Neural crest cell (in vitro differentiated cells): ENCODE measurements at regions not wholly inside any gene's neighbourhood (a gene's known extent, or its start where the extent isn't known, plus 50 kb on each side); places are given as distances from the start of the nearest gene placed in this dataset.

ENCODE experiments used
- DNase-seq: peaks from one replicate; pipeline ENCODE4 v3.0.0; 2021; ENCODE audit warnings: low read depth, mixed read lengths, low spot score
- H3K27ac Mint-ChIP-seq: one replicate; pipeline ENCODE4 v1.8.0; 2021; ENCODE audit warnings: mild to moderate bottlenecking, mixed read lengths; ENCODE audit not compliant: unreplicated experiment
- H3K27me3 Mint-ChIP-seq: 2 replicates; pipeline ENCODE4 v1.8.0; 2021; ENCODE audit warnings: low read depth, mild to moderate bottlenecking, mixed read lengths
- H3K36me3 Mint-ChIP-seq: 2 replicates; pipeline ENCODE4 v1.8.0; 2021; ENCODE audit warnings: low read depth, mild to moderate bottlenecking, mixed read lengths
- H3K4me1 Mint-ChIP-seq: 2 replicates; pipeline ENCODE4 v1.8.0; 2021; ENCODE audit warnings: mixed read lengths
- H3K4me3 Mint-ChIP-seq: one replicate; pipeline ENCODE4 v1.8.0; 2021; ENCODE audit warnings: mild to moderate bottlenecking, mixed read lengths
- H3K9me3 Mint-ChIP-seq: 2 replicates; pipeline ENCODE4 v1.8.0; 2021; ENCODE audit warnings: mixed read lengths
- TF ChIP-seq, protein P1 (sequence below): fragments of 200-600 bp; sonication (generic); conservative IDR thresholded peaks from 2 replicates; pipeline ENCODE4 v1.5.0; 2021; ENCODE audit warnings: antibody characterized with exemption, mild to moderate bottlenecking

DNA sequence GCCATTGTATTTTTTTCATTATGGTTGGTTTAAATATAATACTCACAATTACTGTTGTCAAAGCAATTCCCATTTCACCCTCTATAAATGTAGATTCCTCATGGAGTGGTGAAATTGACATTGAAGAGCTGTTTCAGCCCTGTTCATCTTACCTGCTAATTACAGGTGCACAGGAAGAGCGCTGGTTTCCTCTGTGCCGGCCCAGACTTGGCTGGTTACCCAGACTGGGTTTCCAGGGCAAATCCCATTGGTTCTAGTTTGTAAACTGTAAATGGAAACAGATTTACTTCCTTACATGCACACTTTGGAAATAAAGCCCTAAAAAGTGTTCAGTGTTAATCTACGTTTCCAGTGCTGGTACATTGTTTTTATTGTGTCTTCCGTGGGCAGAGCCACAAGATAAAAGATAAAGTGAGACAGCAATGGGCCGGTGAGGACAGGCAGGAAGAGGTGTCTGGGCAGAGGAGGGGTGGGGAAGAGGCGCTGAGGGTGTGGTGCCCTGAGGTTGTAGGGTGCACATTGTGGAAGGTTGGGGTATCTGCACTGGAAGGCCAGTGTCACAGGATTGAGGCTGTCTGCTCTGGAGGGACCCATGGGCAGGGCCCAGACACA, 71.6 kb upstream of the ZPBP start:
- TF ChIP-seq, protein P1, sequence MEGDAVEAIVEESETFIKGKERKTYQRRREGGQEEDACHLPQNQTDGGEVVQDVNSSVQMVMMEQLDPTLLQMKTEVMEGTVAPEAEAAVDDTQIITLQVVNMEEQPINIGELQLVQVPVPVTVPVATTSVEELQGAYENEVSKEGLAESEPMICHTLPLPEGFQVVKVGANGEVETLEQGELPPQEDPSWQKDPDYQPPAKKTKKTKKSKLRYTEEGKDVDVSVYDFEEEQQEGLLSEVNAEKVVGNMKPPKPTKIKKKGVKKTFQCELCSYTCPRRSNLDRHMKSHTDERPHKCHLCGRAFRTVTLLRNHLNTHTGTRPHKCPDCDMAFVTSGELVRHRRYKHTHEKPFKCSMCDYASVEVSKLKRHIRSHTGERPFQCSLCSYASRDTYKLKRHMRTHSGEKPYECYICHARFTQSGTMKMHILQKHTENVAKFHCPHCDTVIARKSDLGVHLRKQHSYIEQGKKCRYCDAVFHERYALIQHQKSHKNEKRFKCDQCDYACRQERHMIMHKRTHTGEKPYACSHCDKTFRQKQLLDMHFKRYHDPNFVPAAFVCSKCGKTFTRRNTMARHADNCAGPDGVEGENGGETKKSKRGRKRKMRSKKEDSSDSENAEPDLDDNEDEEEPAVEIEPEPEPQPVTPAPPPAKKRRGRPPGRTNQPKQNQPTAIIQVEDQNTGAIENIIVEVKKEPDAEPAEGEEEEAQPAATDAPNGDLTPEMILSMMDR, result no peak
- H3K27ac Mint-ChIP-seq, result no peak overlapping the region
- no peaks in the 10 kb centered on the region for H3K27me3 Mint-ChIP-seq
- no peak for DNase-seq
- no peaks in the 10 kb centered on the region for H3K36me3 Mint-ChIP-seq
- H3K4me3 Mint-ChIP-seq, result no peak overlapping the region
- H3K9me3 Mint-ChIP-seq, result no peaks in the 10 kb centered on the region
- H3K4me1 Mint-ChIP-seq, result no peaks in the 10 kb centered on the region

DNA sequence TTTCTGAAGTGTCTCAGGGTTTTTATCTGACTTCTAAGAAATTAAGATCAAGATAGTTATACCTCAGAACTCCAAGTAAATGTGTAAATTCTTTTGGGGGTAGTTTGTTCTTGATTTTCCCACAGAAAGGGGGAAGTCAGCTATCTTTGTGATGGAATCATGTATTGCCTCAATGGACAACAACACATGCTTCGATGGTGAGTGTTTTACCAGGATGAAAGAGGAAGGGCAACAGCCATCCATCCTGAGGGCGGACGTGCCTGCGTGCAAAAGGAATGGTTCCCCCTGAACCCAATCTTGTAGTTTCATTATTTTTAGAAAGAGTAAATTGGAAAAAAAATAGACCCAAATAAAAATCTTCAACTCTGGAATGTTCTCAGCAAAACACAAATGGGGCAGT, 67.2 kb upstream of the ZPBP start:
- Mint-ChIP-seq H3K27ac (no peak overlapping the region), H3K36me3 (no peaks in the 10 kb centered on the region), H3K4me1 (no peaks in the 10 kb centered on the region), H3K27me3 (no peaks in the 10 kb centered on the region), H3K9me3 (no peaks in the 10 kb centered on the region), H3K4me3 (no peak overlapping the region)
- TF ChIP-seq, protein P1, result no peak
- DNase-seq, result no peak

DNA sequence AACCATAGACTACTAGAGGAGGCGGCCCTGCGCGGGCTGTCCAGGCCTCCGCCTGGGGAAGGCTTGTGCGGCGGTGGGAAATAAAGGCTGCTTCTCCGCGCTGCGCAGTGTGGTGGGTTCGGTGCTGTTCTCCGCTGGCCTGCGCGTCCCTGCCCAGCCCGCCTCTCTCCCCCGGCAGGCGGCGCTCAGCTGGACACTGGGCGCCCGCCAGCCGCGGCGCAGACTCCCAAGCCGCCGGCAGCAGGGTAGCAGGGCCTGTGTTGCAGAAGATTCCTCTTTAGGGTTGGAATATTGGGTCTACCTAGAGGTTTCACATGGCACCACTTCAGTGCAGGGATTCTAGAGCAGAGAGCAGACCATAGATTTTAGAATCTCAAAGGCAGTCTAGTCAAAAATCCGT, 66.1 kb upstream of the ZPBP start:
- TF ChIP-seq, protein P1, result no peak
- DNase-seq, result no peak
- no peaks in the 10 kb centered on the region for H3K9me3 Mint-ChIP-seq
- no peak overlapping the region for H3K4me3 Mint-ChIP-seq
- H3K27me3 Mint-ChIP-seq, result no peaks in the 10 kb centered on the region
- H3K4me1 Mint-ChIP-seq, result no peaks in the 10 kb centered on the region
- no peak overlapping the region for H3K27ac Mint-ChIP-seq
- no peaks in the 10 kb centered on the region for H3K36me3 Mint-ChIP-seq

DNA sequence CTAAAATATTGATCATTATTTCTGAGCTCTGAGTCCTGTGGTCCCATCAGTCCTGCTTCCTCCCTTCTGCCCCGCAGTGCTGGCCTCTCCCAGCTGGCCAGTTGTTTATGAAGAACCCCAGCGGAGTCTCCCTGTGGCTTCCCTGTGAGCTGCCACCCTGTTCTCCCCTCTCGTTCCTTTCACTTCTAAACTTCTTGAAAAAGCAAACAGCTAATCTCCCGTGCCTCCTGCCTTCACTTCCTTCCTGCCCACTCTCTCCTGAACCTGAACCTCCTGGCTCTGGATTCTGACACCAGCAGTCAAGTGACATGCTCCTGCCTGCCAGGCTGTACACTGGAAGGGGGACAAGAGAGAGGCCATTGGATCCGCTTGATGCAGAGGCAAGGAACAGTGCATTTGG, 63.7 kb upstream of the ZPBP start:
- no peaks in the 10 kb centered on the region for H3K36me3 Mint-ChIP-seq
- no peak for DNase-seq
- no peak overlapping the region for H3K27ac Mint-ChIP-seq
- H3K27me3 Mint-ChIP-seq, result no peaks in the 10 kb centered on the region
- TF ChIP-seq, protein P1, result no peak
- no peaks in the 10 kb centered on the region for H3K4me1 Mint-ChIP-seq
- H3K9me3 Mint-ChIP-seq, result no peaks in the 10 kb centered on the region
- H3K4me3 Mint-ChIP-seq, result no peak overlapping the region

DNA sequence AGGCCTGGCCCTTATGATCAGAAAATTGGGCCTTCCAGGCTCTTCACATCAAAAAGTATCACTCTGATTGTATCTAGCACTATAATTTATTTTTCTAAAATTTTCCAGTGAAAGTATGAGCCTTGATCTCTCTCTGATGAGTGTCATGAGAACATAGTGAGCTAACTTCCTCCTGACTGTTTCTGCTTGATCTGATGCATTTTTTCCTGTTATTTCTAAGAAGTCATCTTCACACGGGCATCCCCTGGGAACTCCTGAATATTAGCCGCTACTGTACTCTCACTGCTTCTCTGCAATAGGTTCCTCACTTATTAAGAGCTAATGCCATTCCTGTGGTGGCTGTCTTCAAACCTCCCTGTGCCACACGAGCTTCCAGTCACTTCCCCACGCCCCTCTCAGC, 63.1 kb upstream of the ZPBP start:
- no peak for DNase-seq
- Mint-ChIP-seq H3K36me3 (no peaks in the 10 kb centered on the region), H3K4me1 (no peaks in the 10 kb centered on the region), H3K9me3 (no peaks in the 10 kb centered on the region), H3K4me3 (no peak overlapping the region), H3K27ac (peak overlapping the region; percentile 27), H3K27me3 (no peaks in the 10 kb centered on the region)
- TF ChIP-seq, protein P1, result no peak
